ENCODE measurements at regions not wholly inside any gene's neighbourhood (a gene's known extent, or its start where the extent isn't known, plus 50 kb on each side); places are given as distances from the start of the nearest gene placed in this dataset.

- no peak overlapping the region for H3K18ac ChIP-seq (ENCODE audit: insufficient read length, low read depth, low read length)
- H2AFZ ChIP-seq (ENCODE audit: low read length): no peak overlapping the region
- no peak overlapping the region for H4K91ac ChIP-seq (ENCODE audit: insufficient read length, low read depth, low read length)
- Mint-ChIP-seq H3K4me3 (no peak overlapping the region), H3K36me3 (ENCODE audit: insufficient read depth in 1 of 3, low read depth in 3 of 3) (no peaks in the 10 kb centered on the region), H3K27me3 (ENCODE audit: low read depth) (no peaks in the 10 kb centered on the region), H3K9me3 (peaks cover 0 to 3% of the 10 kb centered on the region in 2 experiments; a peak in 1 of 5 replicates), H3K27ac (no peak overlapping the region), H3K4me1 (no peaks in the 10 kb centered on the region)
- H3K23me2 ChIP-seq (ENCODE audit: insufficient read length, low read depth, low read length, poor library complexity, severe bottlenecking): no peaks in the 10 kb centered on the region
- H3K27ac ChIP-seq (ENCODE audit: insufficient read length, low read depth, low read length): no peak overlapping the region
- H4K20me1 ChIP-seq (ENCODE audit: control insufficient read depth, insufficient read depth, insufficient read length): no peaks in the 10 kb centered on the region
- no peak overlapping the region for H2BK120ac ChIP-seq (ENCODE audit: low read depth, low read length, poor library complexity, severe bottlenecking)
- no peak overlapping the region for H2BK15ac ChIP-seq (ENCODE audit: low read depth, low read length)
- H3K79me2 ChIP-seq (ENCODE audit: insufficient read depth, low read length): no peaks in the 10 kb centered on the region
- no peak overlapping the region for H3K56ac ChIP-seq (ENCODE audit: insufficient read length, low read depth, low read length)
- no peak overlapping the region for H2AK5ac ChIP-seq (ENCODE audit: insufficient read length, low read length)
- no peak overlapping the region for H3T11ph ChIP-seq (ENCODE audit: low read length)
- H3K4me2 ChIP-seq (ENCODE audit: insufficient read depth, insufficient read length, low read length): no peak overlapping the region
- no peak overlapping the region for H3K23ac ChIP-seq (ENCODE audit: insufficient read length, low read depth, low read length)
- no peak overlapping the region for H3K9ac ChIP-seq (ENCODE audit: extremely low read depth, insufficient read length, low read length)
- DNase-seq: no peak
- no peaks in the 10 kb centered on the region for H3K9me3 ChIP-seq (ENCODE audit: control insufficient read depth, low read depth, low read length)
- no peak for TF ChIP-seq CTCF (conservative IDR thresholded peaks at IDR 0.05)
- H4K5ac ChIP-seq (ENCODE audit: insufficient read length, low read depth, low read length): no peak overlapping the region
- H3K27me3 ChIP-seq (ENCODE audit: insufficient read depth, low read length): no peaks in the 10 kb centered on the region
- H3K4ac ChIP-seq (ENCODE audit: low read depth, low read length): no peak overlapping the region
- H2BK12ac ChIP-seq (ENCODE audit: insufficient read length, low read depth, low read length): no peak overlapping the region
- H3K4me1 ChIP-seq (ENCODE audit: insufficient read depth, low read length): no peaks in the 10 kb centered on the region
- H3K79me1 ChIP-seq (ENCODE audit: insufficient read depth, low read depth, low read length, poor library complexity, severe bottlenecking): no peaks in the 10 kb centered on the region
- H2BK20ac ChIP-seq (ENCODE audit: low read depth, low read length, poor library complexity, severe bottlenecking): no peak overlapping the region
- H4K8ac ChIP-seq (replicated peaks; ENCODE audit: insufficient read length, low read depth, low read length): no peak overlapping the region
- H2BK5ac ChIP-seq (ENCODE audit: insufficient read length, low read length): no peak overlapping the region
- no peak overlapping the region for H3K14ac ChIP-seq (ENCODE audit: insufficient read depth, low read length)
Observed at GRCh38 chr12:93957870-93958269, 190.5 kb upstream of the PLXNC1 start.

Measured in H9 (cell line).